NCI-H2029 treated with DMSO at 0.1 percent for 48 hours (cell line): ENCODE measurements at regions not wholly inside any gene's neighbourhood (a gene's known extent, or its start where the extent isn't known, plus 50 kb on each side); places are given as distances from the start of the nearest gene placed in this dataset.
"Not testable (repeated sequence)": the region's sequence is repeated elsewhere in the genome, so short reads cannot be mapped to it uniquely, and the experiment has no call there.

Source experiments
- DNase-seq: peaks from one replicate; lab custom pipeline; 2025; lab: John Stamatoyannopoulos, UW

DNA sequence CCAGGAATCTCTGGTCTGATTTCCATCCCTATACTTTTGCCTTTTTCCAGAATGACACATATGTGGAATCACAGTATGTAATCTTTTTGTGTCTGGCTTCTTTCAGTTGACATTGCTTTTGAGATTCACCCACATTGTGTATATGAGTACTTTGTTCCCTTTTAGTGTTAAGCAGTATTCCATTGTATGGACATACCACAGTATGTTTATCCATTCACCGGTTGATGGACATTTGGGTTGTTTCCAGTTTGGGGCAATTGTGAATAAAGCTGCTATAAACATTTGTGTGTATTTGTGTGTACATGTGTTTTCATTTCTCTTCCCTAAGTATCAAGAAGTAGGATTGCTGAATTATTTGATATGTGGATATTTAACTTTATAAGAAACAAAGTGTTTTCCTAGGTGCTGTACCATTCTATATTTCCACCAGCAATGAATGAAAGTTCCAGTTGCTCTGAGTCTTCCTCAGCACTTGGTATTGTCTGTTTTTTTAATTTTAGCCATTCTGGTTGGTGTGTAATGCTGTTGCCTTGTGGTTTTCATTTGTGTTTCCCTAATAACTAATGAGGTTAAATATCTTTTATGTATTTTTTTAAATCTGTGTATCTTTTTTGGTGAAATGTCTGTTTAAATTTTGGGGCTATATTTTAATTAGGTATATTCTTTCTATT lies 203.5 kb upstream of the HAAO start:
- no peak for DNase-seq

DNA sequence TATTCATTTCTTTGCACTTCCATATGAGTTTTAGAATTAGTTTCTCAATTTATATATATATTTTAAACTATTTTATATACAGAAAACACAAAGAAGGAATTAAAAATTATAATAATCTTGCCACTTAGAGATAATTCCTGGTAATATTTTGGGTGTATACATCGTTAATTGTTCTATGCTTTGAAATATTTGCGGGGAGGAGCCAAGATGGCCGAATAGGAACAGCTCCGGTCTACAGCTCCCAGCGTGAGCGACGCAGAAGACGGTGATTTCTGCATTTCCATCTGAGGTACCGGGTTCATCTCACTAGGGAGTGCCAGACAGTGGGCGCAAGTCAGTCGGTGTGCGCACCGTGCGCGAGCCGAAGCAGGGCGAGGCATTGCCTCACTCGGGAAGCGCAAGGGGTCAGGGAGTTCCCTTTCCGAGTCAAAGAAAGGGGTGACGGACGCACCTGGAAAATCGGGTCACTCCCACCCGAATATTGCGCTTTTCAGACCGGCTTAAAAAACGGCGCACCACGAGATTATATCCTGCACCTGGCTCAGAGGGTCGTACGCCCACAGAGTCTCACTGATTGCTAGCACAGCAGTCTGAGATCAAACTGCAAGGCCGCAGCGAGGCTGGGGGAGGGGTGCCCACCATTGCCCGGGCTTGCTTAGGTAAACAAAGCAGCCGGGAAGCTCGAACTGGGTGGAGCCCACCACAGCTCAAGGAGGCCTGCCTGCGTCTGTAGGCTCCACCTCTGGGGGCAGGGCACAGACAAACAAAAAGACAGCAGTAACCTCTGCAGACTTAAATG lies 197.1 kb upstream of the HAAO start:
- not testable (repeated sequence) for DNase-seq

DNA sequence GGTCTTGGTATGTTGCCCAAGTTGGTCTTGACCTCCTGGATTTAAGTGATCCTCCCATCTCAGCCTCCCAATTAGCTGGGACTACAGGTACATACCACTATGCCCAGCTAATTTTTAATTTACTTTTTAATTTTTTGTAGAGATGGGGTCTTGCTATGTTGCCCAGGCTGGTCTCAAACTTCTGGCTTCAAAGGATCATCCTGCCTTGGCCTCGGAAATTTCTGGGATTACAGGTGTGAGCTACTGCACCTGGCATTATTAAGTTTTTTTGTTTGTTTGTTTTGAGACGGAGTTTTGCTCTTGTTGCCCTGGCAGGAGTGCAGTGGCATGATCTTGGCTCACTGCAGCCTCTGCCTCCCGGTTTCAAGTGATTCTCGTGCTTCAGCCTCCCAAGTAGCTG lies 195.7 kb upstream of the HAAO start:
- not testable (repeated sequence) for DNase-seq

DNA sequence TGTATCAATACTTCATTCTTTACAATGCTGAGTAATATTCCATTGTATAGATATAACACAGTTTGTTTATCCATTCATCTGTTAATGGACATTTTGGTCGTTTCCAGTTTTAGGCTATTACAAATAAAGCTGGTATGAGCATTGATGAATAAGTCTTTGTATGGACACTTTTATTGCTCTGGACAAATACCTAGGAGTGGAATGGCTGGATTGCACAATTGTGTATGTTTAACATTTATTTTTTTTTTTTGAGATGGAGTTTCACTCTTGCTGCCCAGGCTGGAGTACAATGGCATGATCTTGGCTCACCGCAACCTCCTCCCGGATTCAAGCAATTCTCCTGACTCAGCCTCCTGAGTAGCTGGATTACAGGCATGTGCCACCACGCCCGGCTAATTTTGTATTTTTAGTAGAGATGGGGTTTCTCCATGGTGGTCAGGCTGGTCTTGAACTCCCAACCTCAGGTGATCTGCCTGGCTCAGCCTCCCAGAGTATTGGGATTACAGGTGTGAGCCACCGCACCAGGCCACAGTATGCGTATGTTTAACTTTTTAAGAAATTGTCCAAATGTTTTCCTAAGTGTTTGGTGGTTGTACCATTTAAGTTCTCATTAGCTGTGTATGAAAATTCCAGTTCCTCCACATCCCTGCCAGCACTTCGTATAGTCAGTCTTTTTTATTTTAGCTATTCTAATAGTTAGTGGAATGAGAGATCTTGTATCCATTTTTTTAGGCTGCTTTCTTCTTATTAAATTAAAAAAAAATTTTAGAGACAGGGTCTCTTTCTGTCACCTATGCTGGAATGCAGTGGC lies 194.9 kb upstream of the HAAO start:
- DNase-seq = no peak

GRCh38 chr2:42984617-42985016 lies 192.2 kb upstream of the HAAO start:
- DNase-seq = no peak

- DNase-seq = no peak
These were observed 191.7 kb upstream of the HAAO start for GRCh38 chr2:42984081-42984480.

DNA sequence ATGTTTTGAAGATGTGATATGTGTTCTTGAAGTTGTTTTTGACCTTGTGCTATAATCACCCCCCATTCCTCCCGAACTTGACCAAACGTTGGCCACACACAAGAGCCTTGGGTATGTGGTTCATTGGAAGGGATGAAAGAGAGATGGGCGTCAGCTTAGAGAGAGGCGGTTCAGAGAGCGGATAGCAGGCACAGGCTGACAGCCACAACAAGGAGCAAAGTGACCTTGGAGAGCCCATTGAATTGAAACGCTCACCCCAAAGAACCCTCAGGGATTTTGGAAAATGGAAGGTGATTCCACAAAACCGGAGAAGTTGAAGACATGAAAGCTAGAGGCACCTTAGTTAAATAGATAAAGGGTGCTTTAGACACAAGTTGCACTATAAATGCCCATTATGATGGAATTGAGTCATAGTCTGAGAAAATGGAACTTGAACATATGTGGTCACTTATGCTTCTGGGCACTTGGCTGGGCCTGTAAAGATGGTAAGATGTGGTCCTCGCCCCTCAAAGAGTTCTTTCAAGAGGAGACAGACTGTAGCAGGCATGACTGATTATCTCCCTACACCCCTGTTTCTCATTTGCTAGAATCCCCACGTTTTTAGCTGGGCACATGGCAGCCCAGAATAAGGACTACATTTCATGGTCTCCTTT lies 188.5 kb upstream of the HAAO start:
- no peak for DNase-seq

- DNase-seq = no peak
These were observed 187.7 kb upstream of the HAAO start for GRCh38 chr2:42979870-42980763.

GRCh38 chr2:42979416-42979869 lies 187.1 kb upstream of the HAAO start:
- no peak for DNase-seq

DNA sequence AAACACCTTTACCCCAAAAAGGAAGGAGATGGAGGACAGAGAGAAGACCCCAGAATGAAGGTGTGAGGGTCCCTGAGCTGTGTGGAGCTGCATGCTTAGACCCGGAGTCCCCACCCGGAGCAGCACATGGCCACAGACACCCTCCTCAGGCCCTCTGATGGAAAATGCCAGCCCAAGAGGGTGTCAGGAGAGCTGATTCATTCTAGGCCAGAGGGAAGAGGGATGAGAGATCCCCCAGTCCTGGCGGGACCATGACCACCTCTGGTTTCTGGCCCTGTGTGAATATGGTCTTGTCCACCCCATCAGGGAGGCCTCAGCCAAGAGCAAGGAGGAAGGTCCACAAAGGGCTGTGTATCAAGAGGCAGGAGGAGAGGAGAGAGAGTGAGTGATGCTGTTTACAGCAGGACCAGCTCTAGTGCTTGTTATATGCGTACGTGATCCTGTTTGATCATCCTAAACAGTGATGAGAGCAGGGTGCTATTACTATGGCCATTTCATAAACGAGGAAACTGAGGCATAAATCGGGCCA lies 186.6 kb upstream of the HAAO start:
- no peak for DNase-seq

- DNase-seq = no peak
These were observed 185.9 kb upstream of the HAAO start for GRCh38 chr2:42978175-42978886.

DNA sequence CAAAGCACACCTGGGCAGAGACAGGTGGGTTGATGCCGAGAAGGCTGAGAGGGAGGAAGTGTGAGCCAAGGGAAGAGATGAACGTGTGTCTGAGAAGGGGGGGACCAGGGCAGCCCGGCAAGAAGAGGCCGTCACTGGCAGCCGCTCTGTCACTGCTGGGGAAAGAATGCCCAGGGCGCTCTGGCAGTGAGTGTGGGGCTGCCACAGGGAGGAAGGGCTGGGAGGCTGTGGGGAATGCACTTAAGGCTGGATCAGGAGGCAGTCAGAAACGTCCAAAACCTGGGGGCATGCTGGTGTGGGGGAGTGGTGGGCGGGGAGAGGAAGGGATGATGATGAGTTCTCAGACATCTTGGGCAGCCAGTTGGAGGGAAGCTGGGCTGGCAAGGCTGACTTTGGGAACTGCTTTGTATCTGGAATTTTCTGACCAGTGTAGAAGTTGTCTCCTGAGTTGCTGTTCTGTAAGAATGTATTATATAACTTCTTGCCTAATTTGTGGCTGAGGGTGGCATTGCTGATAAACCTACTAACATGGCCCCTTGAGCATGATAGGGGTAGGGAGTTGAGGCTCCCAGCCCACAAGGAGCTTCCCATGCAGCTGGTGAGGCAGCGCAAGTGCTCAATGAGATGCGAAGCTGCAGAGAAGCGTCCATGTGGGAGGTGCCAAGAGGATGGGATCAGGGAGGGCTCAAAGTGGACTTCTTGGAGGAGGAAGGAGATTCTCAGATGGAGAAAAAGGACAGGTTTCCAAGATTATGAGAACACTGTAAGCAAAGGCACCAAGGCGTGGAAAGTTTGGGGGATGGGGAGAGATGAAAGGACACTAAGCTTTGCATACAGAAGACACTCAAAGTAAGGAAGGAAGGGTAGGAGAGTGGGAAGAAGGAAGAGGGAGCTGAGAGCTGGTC lies 185.1 kb upstream of the HAAO start:
- no peak for DNase-seq

DNA sequence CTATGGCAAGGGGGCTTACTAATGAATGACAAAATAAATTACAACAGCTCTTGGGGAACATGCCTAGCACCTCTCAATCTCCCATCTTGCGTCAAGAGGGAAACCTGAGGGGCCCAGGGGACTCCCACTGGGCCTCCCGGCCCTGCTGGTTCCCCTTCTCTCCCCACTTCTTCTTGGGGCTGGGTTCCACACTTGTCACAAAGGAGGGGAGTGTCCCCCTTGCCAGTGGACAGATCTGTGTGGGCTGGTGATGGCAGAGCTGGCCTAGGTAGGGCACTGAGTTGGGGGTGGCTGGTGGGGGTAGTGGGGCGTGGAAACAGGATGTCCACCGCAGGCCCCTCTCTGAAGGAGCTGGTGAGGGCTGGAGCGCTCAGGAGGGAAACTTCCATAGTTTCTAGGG lies 184.0 kb upstream of the HAAO start:
- DNase-seq = no peak

DNA sequence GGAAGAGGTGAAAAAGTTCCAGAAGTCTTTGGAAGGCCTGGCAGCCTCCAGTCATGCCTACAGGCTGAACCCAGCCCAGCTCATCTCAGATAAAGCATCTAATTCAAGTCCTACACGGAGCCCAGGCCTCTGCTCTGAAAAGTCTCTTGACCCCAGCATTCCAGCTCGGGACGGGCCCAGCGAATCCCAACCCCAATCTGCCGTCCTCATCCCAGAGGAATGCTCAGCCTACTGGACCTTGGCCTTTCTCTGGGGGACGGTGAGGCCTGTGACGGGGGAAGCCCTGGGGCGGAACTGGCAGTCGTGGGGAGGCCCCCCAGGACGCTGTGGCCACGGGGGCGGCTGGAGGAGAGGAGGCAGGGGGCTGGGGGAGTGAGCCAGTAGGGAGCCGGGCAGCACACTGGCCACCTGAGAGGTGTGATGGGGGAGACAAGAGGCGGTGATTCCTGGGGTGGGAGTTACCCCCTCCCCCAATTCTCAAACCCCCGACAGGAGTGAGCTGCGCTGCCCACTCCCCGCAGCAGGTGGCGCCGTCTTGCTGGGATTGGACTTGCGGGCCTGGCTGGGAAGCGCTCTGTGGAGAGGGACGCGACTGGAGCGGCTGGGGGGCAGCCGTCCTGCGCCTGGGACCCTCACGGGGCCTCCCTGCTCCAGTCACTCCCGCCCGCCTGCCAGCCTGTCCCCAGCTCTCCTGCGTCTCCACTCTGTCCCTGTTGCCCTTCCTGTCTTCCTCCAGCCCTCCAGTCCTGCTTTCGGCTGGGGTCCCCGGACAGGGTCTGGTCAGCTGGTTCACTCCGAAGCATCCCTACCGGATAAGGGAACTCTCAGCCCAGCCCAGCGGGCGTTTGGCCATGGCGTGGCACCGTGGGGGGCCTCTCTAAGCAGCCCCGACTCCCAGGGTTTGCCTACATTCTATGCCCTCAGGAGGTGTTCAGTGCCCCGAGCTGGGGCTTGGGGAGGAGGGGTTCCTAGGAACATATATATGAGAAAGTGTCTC lies 182.6 kb upstream of the HAAO start:
- DNase-seq = no peak

GRCh38 chr2:42974169-42974720 lies 181.9 kb upstream of the HAAO start:
- no peak for DNase-seq

DNA sequence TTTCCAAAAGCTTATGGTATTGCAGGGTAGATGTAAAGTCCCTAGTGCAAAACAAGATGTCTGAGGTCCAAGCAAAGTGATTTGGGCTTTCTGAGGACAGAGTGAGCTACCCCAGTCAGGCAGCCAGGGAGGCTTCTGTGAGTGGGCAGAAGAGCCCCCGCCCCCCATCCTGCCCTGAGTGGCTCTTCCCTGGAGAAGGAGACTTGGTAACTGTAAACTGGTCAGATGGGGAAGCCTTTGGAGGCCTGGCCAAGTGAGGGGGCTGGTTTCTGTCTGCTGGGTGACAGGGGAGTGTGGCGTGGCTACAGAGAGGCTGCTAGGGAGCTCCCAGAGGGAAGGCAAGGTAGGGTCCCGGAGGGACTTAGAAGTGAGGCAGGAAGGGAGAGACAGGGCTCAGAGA lies 181.3 kb upstream of the HAAO start:
- no peak for DNase-seq

DNA sequence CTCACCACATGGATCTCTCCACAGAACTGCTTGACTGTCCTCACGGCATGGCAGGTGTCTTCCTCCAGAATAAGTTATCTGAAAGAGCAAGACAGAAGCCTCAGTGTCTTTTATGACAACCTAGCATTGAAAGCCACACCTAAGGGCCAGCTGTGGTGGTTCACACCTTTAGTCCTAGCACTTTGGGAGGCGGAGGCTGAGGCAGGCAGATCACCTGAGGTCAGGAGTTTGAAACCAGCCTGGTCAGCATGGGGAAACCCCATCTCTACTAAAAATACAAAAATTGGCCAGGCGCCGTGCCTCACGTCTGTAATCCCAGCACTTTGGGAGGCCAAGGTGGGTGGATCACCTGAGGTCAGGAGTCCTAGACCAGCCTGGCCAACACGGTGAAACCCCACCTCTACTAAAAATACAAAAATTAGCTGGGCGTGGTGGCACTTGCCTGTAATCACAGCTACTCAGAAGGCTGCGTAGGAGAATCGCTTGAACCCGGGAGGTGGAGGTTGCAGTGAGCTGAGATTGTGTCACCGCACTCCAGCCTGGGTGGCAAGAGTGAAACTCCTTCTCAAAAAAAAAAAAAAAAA lies 180.6 kb upstream of the HAAO start:
- not testable (repeated sequence) for DNase-seq
